NOMO-1 (cell line): ENCODE measurements at regions not wholly inside any gene's neighbourhood (a gene's known extent, or its start where the extent isn't known, plus 50 kb on each side); places are given as distances from the start of the nearest gene placed in this dataset.
"Not testable (repeated sequence)": the region's sequence is repeated elsewhere in the genome, so short reads cannot be mapped to it uniquely, and the experiment has no call there.

ENCODE experiments used
- DNase-seq, 2 experiments: peaks; one replicate each; lab custom pipeline; 2025; ENCODE audit not compliant: unreplicated experiment in 2 of 2; lab: John Stamatoyannopoulos, UW

- DNase-seq: not testable (repeated sequence)
Measured at GRCh38 chr18:64671293-64671692, 522.4 kb upstream of the LINC00305 start.

GRCh38 chr18:64668461-64668962, 519.6 kb upstream of the LINC00305 start:
- no peak for DNase-seq

GRCh38 chr18:64663086-64663485, 514.2 kb upstream of the LINC00305 start:
- DNase-seq: no peak

- DNase-seq: no peak
Measured at GRCh38 chr18:64659196-64659595, 510.3 kb upstream of the LINC00305 start.

GRCh38 chr18:64653068-64653467, 504.2 kb upstream of the LINC00305 start:
- no peak for DNase-seq

GRCh38 chr18:64650068-64650467, 501.2 kb upstream of the LINC00305 start:
- no peak for DNase-seq

- no peak for DNase-seq
Measured at GRCh38 chr18:64645753-64646152, 496.9 kb upstream of the LINC00305 start.

GRCh38 chr18:64639536-64639935, 490.6 kb upstream of the LINC00305 start:
- no peak for DNase-seq

- no peak for DNase-seq
Measured at GRCh38 chr18:64620971-64621560, 472.2 kb upstream of the LINC00305 start.

GRCh38 chr18:64618390-64618789, 469.5 kb upstream of the LINC00305 start:
- no peak for DNase-seq

- DNase-seq: no peak
Measured at GRCh38 chr18:64615021-64615420, 466.1 kb upstream of the LINC00305 start.

GRCh38 chr18:64614446-64614845, 465.6 kb upstream of the LINC00305 start:
- no peak for DNase-seq

- no peak for DNase-seq
Measured at GRCh38 chr18:64592246-64592645, 443.4 kb upstream of the LINC00305 start.

- DNase-seq: no peak
Measured at GRCh38 chr18:64589000-64589399, 440.1 kb upstream of the LINC00305 start.

GRCh38 chr18:64566456-64566855, 417.6 kb upstream of the LINC00305 start:
- no peak for DNase-seq

- no peak for DNase-seq
Measured at GRCh38 chr18:64562651-64563050, 413.8 kb upstream of the LINC00305 start.

- no peak for DNase-seq
Measured at GRCh38 chr18:64546451-64546850, 397.6 kb upstream of the LINC00305 start.

GRCh38 chr18:64539847-64540246, 391.0 kb upstream of the LINC00305 start:
- DNase-seq: no peak

- DNase-seq: no peak
Measured at GRCh38 chr18:64528646-64529045, 379.8 kb upstream of the LINC00305 start.

GRCh38 chr18:64519201-64519600, 370.3 kb upstream of the LINC00305 start:
- DNase-seq: no peak

- no peak for DNase-seq
Measured at GRCh38 chr18:64518191-64518590, 369.3 kb upstream of the LINC00305 start.

GRCh38 chr18:64513401-64513800, 364.5 kb upstream of the LINC00305 start:
- no peak for DNase-seq

GRCh38 chr18:64490207-64490606, 341.3 kb upstream of the LINC00305 start:
- DNase-seq: no peak
